ENCODE measurements at regions not wholly inside any gene's neighbourhood (a gene's known extent, or its start where the extent isn't known, plus 50 kb on each side); places are given as distances from the start of the nearest gene placed in this dataset.

- Histone ChIP-seq H3K36me3 (no peaks in the 10 kb centered on the region), H3K4me3 (no peak overlapping the region), H3K27ac (no peak overlapping the region), H3K9me3 (peaks cover 0 to 13% of the 10 kb centered on the region in 2 donors), H3K27me3 (no peaks in the 10 kb centered on the region), H3K4me1 (no peaks in the 10 kb centered on the region)
- TF ChIP-seq CTCF (IDR thresholded peaks at IDR 0.05) = no peak
- no peak for DNase-seq (ENCODE audit: low spot score)
These were observed 689.7 kb upstream of the SOX9 start for GRCh38 chr17:71431146-71431545.

GRCh38 chr17:71432378-71433315 is 688.2 kb upstream of the SOX9 start:
- Histone ChIP-seq H3K9me3 (peaks cover 0 to 13% of the 10 kb centered on the region in 2 donors), H3K27ac (no peak overlapping the region), H3K27me3 (no peaks in the 10 kb centered on the region), H3K36me3 (no peaks in the 10 kb centered on the region), H3K4me3 (no peak overlapping the region), H3K4me1 (no peaks in the 10 kb centered on the region)
- no peak for DNase-seq (ENCODE audit: low spot score)
- no peak for TF ChIP-seq CTCF (IDR thresholded peaks at IDR 0.05)

GRCh38 chr17:71434716-71435115 is 686.1 kb upstream of the SOX9 start:
- no peak overlapping the region for H3K27ac ChIP-seq
- no peak for DNase-seq (ENCODE audit: low spot score)
- no peaks in the 10 kb centered on the region for H3K4me1 ChIP-seq
- no peak overlapping the region for H3K4me3 ChIP-seq
- H3K36me3 ChIP-seq = no peaks in the 10 kb centered on the region
- no peak for TF ChIP-seq CTCF (IDR thresholded peaks at IDR 0.05)
- no peaks in the 10 kb centered on the region for H3K27me3 ChIP-seq
- no peaks in the 10 kb centered on the region for H3K9me3 ChIP-seq

GRCh38 chr17:71436479-71436878 is 684.3 kb upstream of the SOX9 start:
- no peak for TF ChIP-seq CTCF (IDR thresholded peaks at IDR 0.05)
- Histone ChIP-seq H3K9me3 (no peaks in the 10 kb centered on the region), H3K4me1 (no peaks in the 10 kb centered on the region), H3K4me3 (no peak overlapping the region), H3K36me3 (no peaks in the 10 kb centered on the region), H3K27ac (no peak overlapping the region), H3K27me3 (no peaks in the 10 kb centered on the region)
- no peak for DNase-seq (ENCODE audit: low spot score)

GRCh38 chr17:71437166-71437565 is 683.7 kb upstream of the SOX9 start:
- DNase-seq (ENCODE audit: low spot score) = no peak
- H3K9me3 ChIP-seq = no peaks in the 10 kb centered on the region
- no peak overlapping the region for H3K4me3 ChIP-seq

More at GRCh38 chr17:71437166-71437565, 683.7 kb upstream of the SOX9 start:
- Histone ChIP-seq H3K4me1 (no peaks in the 10 kb centered on the region), H3K36me3 (no peaks in the 10 kb centered on the region), H3K27ac (no peak overlapping the region), H3K27me3 (no peaks in the 10 kb centered on the region)
- no peak for TF ChIP-seq CTCF (IDR thresholded peaks at IDR 0.05)
